ENCODE measurements at regions not wholly inside any gene's neighbourhood (a gene's known extent, or its start where the extent isn't known, plus 50 kb on each side); places are given as distances from the start of the nearest gene placed in this dataset.
"Not testable (repeated sequence)": the region's sequence is repeated elsewhere in the genome, so short reads cannot be mapped to it uniquely, and the experiment has no call there.

DNA sequence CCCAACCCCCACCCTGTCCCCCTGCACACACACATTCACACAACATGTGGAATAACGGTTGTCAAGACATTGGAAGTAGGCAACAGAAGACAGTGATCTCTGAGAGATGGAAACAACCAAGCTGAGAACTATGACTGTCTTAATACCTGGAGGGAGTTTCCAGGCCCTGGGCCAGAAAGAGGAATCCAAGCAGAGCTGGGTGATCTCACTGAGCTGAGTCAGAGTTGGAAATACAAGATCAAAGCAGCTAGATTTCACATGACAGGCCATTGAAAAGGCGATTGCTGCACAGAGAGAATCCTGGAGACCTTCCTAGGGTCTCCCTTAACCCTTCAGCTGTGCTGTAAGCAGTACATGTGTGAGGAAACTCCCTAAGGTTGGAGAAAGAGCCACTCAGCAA is 165.8 kb upstream of the PRSS1 start:
- H3K4me3 ChIP-seq (ENCODE audit: low read depth, low read length): no peak overlapping the region
- peak; percentile 69 for DNase-seq (ENCODE audit: low read depth)

DNA sequence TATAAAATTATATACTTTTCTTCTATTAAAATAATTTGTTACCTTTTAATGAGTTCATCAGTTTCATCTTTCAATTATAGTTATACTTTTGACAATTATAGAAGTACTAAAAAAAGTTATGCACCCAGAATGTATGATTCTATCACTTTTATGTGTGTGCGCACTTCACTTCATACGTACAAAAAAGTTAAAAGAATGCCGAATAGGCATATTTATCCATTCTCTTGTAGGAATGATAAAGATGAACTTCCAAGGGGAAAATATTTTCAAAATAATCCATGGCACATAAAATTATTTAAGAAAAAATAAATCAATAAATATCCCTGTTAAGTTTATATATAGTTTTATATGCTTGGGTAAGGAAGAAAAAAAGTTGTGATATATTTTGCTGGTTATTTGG is 166.9 kb upstream of the PRSS1 start:
- no peak for DNase-seq (ENCODE audit: low read depth)
- no peak overlapping the region for H3K4me3 ChIP-seq (ENCODE audit: low read depth, low read length)

DNA sequence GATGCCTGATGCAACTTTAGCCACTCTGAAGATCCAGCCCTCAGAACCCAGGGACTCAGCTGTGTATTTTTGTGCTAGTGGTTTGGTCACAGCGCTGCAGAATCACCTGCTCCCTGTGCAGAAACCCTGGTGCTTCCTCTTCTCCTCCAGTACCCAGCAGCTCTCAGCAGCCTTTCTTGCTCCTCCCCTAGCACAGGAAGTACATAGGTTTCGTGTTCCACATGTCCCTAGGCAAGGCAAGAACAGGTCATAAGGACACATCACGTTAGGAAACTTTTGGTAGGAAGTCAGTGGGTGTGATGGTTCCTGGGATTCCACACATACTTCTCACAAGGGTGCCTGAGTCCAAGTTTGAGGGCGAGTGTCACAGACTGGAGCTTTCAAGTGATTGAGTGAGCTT is 167.9 kb upstream of the PRSS1 start:
- DNase-seq (ENCODE audit: low read depth): no peak
- no peak overlapping the region for H3K4me3 ChIP-seq (ENCODE audit: low read depth, low read length)

DNA sequence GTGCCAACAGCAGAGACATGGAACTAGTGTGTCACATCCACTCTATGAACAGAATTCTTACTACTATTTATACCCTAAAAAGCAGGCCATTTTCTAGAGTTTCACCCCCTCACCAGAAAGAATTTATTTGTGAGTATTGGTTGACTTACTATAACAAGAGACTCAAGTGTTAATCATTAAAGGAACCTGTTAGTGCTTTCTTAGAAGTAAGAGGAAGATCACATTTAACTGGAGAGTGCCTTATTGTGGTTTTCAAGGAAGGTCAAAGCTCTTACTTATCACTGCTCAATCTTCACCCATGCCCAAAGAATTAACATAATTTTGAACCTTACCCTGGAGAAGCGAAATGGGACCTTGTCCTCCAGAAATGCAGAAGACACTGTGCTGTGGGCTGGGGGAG is 169.3 kb upstream of the PRSS1 start:
- no peak overlapping the region for H3K4me3 ChIP-seq (ENCODE audit: low read depth, low read length)
- DNase-seq (ENCODE audit: low read depth): no peak

DNA sequence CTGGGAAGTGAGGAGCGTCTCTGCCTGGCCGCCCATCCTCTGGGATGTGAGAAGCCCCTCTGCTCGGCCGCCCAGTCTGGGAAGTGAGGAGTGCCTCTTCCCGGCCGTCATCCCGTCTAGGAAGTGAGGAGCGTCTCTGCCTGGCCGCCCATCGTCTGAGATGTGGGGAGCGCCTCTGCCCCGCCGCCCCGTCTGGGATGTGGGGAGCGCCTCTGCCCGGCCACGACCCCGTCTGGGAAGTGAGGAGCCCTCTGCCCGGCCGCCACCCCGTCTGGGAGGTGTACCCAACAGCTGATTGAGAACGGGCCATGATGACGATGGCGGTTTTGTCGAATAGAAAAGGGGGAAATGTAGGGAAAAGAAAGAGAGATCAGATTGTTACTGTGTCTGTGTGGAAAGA is 173.9 kb upstream of the PRSS1 start:
- H3K4me3 ChIP-seq (ENCODE audit: low read depth, low read length); DNase-seq (ENCODE audit: low read depth): not testable (repeated sequence)

DNA sequence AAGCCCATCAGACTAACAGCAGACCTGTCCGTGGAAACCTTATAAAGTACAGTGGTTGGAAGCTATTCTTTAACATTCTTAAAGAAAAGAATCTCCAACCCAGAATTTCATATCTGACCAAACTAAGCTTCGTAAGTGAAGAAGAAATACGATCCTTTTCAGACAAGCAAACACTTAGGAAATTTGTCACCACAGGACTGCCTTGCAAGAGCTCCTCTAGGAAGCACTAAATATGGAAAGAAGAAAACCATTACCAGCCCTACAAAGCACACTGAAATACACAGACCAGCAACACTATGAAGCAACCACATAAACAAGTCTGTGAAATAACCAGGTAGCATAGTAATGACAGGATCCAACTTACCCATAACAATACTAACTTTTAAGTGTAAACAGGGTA is 177.7 kb upstream of the PRSS1 start:
- DNase-seq (ENCODE audit: low read depth): no peak
- no peak overlapping the region for H3K4me3 ChIP-seq (ENCODE audit: low read depth, low read length)

DNA sequence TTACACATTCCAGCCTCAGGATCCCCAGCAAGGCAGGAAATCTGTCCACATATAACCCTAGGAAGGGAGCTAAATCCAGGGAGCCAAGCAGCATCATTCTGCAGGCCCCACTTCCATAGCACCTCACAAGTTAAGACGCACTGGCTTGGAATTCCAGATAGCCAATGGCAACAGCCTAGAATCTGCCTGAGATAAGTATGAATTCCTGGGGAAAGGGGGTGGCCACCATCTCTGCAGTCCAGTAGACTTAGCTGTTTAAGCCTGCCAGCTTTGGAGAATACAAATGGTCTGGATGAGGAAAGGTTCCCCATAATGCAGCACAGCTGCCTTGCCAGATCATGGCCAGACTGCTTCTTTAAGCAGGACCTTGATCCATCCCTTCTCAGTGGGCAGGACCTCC is 179.4 kb upstream of the PRSS1 start:
- DNase-seq (ENCODE audit: low read depth): no peak
- no peak overlapping the region for H3K4me3 ChIP-seq (ENCODE audit: low read depth, low read length)

DNA sequence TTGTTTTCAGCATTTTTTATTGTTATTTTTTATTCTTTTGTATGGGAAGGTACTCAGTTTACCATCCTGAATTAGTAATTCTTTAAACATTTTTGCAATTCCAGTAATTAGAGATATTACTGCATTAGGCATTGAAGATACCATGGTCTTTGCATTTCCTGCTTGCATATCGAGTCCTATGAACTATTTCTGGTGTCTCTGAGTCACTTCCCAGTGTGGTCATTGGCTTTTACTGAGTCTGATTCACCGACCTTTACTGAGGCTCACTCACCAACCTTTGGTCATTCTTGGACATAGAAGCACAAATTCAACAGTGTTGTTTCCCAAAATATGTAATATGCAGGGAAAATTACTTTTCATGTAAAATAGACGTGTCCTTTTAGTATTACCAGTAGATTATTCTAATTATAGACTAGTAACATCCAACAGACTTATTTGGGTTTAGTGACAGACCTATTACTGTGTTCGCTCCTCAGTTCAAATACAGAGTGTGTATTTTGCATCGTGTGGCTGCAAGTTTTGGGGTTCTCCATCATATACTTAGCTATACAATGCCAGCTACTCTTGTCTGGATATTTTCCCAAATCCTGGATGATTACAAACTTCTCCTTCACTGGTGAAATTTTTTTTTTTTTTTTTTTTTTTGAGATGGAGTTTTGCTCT is 180.7 kb upstream of the PRSS1 start:
- peak; percentile 54 for DNase-seq (ENCODE audit: low read depth)
- H3K4me3 ChIP-seq (ENCODE audit: low read depth, low read length): no peak overlapping the region

DNA sequence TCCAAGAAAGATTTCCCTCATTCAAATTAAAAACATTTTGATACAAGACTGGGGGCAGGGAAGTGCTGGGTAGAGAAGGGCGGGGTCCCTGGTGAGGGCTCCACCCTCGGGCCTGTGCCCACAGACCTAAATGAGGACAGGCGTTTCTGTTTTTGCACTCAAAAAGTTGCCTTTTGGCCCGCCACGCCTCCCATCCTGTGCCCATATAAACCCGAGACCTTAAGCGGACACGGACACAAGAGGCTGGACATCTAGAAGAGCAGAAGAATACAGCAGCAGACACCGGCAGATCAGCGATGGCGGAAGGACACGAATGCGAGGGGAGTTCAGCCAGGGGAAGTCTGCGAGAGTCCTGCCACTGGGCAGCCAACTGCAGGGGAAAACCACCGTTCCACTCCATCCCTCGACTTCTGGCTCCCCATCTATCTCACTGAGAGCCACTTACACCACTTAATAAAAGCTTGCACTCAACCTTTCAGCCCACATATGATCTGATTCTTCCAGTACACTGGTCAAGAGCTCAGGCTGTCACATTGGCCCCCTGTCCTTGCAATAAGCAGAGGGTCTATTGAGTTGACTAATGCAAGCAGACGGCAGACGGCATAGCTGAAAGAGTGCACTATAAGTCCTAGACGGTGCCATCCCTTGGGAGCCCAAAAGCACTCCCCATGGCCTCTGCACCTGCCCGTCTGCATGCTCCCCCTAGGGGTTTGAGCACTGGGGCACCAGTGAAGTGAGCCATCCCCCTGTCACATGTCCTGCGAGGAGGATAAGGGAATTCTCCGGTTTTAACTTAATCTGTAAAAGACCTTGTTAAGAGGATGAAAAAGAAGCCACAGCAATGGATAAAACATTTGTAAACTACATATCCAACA is 181.8 kb upstream of the PRSS1 start:
- no peak for DNase-seq (ENCODE audit: low read depth)
- H3K4me3 ChIP-seq (ENCODE audit: low read depth, low read length): no peak overlapping the region

DNA sequence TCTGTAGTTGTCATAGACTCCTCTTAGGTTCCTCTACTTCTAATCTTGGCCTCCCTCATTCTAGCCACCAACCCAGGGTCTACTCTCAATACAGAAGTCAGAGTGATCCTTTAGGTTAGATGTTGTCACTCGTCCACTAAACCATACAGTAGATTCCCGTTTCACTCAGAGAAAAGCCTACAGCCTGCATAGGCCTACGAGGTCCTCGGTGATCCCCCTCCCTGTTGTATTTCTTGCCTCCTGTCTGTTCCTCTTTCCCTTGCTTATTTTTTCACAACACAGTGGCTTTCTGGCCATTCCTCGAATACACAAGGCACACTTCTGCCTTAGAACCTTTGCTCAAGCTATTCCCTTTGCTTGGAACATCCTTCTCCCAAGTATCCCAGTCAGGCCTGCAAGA is 183.0 kb upstream of the PRSS1 start:
- no peak for DNase-seq (ENCODE audit: low read depth)
- no peak overlapping the region for H3K4me3 ChIP-seq (ENCODE audit: low read depth, low read length)

DNA sequence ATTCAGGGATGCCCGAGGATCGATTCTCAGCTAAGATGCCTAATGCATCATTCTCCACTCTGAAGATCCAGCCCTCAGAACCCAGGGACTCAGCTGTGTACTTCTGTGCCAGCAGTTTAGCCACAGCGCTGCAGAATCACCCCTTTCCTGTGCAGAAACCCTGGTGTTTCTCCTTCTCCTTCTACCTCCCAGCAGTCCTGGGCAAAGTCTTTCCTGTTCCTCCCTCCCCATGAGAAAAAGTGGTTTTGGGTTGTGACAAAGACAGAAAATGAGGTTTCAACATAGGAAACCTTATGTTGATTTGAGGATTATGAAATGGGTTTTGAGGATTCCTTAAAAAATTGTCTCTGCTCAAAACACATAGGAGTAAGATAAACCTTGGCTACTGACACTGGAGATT is 185.1 kb upstream of the PRSS1 start:
- not testable (repeated sequence) for DNase-seq (ENCODE audit: low read depth)

DNA sequence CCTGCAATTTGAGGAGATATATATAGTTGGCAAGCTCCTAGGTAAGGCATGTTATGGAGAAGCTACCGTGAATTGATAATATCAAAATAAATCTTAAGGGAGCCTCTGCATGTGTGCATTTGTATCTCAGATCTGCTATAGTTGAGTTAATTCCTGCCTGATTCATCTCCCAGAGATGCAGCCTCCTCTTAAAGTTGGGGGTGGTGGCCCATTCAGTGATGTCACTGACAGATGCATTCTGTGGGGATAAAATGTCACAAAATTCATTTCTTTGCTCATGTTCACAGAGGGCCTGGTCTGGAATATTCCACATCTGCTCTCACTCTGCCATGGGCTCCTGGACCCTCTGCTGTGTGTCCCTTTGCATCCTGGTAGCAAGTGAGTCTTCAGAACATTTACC is 185.8 kb upstream of the PRSS1 start:
- no peak for DNase-seq (ENCODE audit: low read depth)
- no peak overlapping the region for H3K4me3 ChIP-seq (ENCODE audit: low read depth, low read length)

More for the DNA sequence above, 185.1 kb upstream of the PRSS1 start:
- not testable (repeated sequence) for H3K4me3 ChIP-seq (ENCODE audit: low read depth, low read length)

DNA sequence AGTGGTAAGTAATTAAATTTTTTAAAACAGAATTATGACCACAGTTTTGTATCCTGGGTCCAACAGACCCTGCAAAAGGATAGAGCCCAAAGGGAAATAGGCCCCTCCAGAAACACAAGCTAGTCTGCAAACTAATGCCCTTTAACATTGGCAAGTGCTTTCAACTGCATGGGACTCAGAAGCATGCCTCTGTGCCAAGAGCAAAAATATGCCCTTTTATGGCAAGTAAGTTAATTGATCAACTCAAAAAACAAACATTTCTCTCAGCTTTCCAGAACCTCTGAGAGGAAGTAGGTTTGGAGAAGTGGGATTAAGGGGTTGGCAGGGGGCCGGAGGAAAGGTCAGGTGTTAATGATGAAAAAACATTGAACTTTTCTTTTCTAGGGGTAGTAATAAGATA is 186.6 kb upstream of the PRSS1 start:
- no peak overlapping the region for H3K4me3 ChIP-seq (ENCODE audit: low read depth, low read length)
- no peak for DNase-seq (ENCODE audit: low read depth)

DNA sequence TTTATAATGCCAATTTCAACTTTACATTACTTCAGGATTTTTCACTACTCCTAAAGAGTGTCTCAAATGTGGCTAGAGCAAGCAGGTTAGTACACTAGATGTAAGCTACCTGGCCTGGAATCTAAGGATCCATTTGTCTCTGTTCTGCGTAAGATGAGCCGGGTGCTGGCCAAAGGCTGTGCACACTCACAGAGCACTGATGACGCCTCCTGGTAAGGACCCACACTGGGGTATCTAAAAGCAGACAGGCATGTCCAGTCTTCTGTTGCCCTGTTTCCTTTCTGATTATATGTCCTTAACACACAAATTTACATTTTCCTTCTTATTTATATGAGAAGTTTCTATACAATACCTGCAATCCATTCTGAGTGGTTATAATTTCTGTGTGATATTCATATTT is 187.9 kb upstream of the PRSS1 start:
- not testable (repeated sequence) for DNase-seq (ENCODE audit: low read depth); H3K4me3 ChIP-seq (ENCODE audit: low read depth, low read length)

DNA sequence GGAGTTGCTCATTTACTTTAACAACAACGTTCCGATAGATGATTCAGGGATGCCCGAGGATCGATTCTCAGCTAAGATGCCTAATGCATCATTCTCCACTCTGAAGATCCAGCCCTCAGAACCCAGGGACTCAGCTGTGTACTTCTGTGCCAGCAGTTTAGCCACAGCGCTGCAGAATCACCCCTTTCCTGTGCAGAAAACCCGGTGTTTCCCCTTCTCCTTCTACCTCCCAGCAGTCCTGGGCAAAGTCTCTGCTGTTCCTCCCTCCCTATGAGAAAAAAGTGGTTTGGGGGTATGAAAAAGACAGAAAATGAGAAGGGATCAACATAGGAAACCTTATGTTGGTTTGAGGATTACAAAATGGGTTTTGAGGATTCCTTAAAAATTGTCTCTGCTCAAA is 188.5 kb upstream of the PRSS1 start:
- not testable (repeated sequence) for DNase-seq (ENCODE audit: low read depth)

DNA sequence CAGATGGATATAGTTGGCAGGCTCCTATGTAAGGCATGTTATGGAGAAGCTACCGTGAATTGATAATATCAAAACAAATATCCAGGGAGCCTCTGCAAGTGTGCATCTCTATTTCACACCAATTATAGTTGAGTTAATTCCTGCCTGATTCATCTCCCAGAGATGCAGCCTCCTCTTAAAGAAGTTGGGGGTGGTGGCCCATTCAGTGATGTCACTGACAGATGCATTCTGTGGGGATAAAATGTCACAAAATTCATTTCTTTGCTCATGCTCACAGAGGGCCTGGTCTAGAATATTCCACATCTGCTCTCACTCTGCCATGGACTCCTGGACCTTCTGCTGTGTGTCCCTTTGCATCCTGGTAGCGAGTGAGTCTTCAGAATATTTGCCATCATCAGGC is 189.1 kb upstream of the PRSS1 start:
- DNase-seq (ENCODE audit: low read depth): no peak
- no peak overlapping the region for H3K4me3 ChIP-seq (ENCODE audit: low read depth, low read length)

More for the DNA sequence above, 188.5 kb upstream of the PRSS1 start:
- H3K4me3 ChIP-seq (ENCODE audit: low read depth, low read length): not testable (repeated sequence)

DNA sequence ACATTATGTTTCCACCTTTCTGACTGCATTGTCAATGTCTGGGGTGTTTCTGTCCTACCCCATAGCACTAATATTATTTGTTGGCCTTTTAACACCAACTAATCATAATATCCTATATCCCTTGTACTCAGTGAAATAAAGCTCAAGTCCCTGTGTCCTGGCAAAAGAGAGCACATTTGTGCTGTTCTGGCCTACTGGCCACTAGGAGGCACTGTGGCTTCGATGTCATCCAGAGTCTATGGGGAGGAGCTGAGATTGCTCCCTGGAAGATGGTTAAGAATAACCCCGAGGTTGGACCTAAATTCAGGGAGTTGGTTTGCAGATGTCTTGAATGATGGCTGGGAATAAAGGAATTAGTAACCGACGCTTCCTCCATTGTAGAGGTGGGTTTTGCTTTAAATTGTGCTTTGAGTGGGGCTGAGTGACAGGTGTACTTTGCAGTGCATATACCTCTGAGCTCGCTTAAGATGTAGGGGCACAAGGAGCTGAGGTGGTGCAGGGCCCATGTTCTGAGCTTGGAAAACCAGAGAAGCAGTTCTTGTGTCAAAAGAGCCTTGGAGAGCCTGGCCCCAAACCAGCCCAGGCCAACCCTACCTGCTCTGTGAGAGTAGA is 191.2 kb upstream of the PRSS1 start:
- no peak for DNase-seq (ENCODE audit: low read depth)
- no peak overlapping the region for H3K4me3 ChIP-seq (ENCODE audit: low read depth, low read length)

DNA sequence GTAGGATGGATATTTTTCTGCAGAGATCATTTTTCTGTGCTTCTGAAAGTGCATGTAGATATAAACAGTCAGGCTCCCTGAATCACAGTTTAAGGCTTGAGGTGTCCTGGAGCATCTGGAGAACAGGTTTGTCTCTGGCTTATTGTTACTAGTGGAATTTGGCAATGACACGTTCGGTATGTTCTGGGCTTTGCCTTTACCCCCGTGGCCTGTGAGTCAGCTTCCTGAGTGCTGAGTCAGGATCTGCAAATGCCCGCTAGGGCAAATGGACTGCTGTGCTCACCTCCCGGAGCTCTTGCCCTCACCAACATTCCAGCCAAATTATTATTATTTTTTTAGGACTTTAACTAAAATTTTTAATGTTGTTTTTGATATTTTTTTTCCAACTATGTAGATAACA is 192.5 kb upstream of the PRSS1 start:
- peak; percentile 96 for DNase-seq (ENCODE audit: low read depth)
- no peak overlapping the region for H3K4me3 ChIP-seq (ENCODE audit: low read depth, low read length)

DNA sequence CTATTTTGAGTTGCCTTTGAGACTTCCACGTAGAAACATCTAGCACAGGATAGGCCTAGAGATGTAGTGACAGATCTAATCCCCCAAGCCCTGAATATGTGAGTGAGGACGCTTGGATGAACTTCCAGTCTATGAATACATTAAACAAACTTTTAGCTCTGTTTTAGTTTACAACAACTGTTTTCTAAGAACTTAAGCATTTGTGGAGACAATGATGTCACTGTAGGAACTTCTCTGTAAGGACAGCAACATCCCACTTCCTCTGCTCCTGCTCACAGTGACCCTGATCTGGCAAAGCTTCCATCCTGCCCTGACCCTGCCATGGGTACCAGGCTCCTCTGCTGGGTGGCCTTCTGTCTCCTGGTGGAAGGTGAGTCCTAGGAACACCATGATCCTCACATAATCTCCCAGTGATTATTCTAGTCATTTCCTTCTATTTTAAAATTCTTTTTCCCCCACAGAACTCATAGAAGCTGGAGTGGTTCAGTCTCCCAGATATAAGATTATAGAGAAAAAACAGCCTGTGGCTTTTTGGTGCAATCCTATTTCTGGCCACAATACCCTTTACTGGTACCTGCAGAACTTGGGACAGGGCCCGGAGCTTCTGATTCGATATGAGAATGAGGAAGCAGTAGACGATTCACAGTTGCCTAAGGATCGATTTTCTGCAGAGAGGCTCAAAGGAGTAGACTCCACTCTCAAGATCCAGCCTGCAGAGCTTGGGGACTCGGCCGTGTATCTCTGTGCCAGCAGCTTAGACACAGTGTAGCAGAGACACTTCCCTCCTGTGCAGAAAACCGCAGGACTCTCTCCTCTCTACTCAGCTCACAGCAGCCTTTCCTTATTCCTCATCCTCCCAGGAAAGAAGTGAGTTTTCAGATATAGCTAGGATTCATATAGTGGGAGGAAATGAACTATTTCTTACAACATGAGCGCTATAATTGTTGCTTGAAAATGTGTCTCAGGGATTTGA is 194.4 kb upstream of the PRSS1 start:
- no peak for DNase-seq (ENCODE audit: low read depth)
- H3K4me3 ChIP-seq (ENCODE audit: low read depth, low read length): no peak overlapping the region

DNA sequence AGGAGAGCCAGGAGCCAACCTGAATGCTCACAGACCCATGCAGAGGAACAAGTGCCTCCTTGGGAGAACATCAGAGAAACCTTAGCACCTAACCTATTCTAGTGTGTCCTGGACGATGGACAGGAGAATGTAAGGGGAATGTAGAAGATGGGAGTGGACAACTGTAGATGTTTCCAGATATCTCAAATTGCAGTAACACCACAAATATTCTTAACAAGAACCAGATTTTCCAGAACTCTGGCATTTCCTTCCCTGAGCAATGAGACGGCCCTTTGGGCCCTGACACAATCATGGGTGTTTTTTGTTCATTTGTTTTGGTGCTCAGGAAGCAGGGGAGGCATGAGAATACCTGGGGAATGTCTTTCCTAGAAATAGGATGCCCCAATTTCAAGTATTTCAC is 196.1 kb upstream of the PRSS1 start:
- DNase-seq (ENCODE audit: low read depth): no peak

More for the DNA sequence above, 196.1 kb upstream of the PRSS1 start:
- no peak overlapping the region for H3K4me3 ChIP-seq (ENCODE audit: low read depth, low read length)
